Neural cell (in vitro differentiated cells): ENCODE measurements at regions not wholly inside any gene's neighbourhood (a gene's known extent, or its start where the extent isn't known, plus 50 kb on each side); places are given as distances from the start of the nearest gene placed in this dataset.

Source experiments
- EZH2 ChIP-seq: fragments of 200-600, 300-800 bp; shearing (Covaris generic), sonication (generic); IDR thresholded peaks from 2 replicates; pipeline ENCODE4 v1.6.1; 2014; ENCODE audit warnings: antibody characterized with exemption, low read length, borderline replicate concordance, mild to moderate bottlenecking; ENCODE audit not compliant: insufficient read depth, poor library complexity, severe bottlenecking
- POLR2AphosphoS5 ChIP-seq: IDR thresholded peaks from 2 replicates; pipeline ENCODE4 v1.6.1; 2012
- TF ChIP-seq, protein P1 (sequence below): fragments of 450-650 bp; IDR thresholded peaks from 2 replicates; pipeline ENCODE4 v1.5.1; 2014; ENCODE audit warnings: antibody characterized with exemption, mild to moderate bottlenecking, moderate library complexity; ENCODE audit not compliant: poor library complexity, severe bottlenecking
- TF ChIP-seq, protein P2 (sequence below): IDR thresholded peaks from 2 replicates; pipeline ENCODE4 v1.6.1; 2012; ENCODE audit warnings: borderline replicate concordance

DNA sequence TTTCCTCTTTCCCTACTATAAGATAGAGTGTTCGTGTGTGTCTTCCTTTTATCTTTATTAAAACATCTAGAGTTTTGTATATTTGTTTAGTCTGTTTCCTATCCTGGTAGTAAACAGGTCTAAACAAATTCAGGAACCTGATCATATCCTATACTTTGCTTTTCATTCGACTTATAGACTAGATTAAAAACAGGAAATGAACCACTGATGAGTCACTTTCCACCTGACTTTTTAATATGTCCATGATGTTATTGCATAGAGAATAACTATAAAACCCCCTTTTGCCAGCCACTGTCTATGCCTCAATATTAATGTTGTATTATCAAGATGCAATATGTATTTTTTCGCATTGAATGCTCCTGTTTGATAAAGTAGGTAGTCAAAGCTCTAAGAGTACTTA, 1794.0 kb downstream of the STIM2 start:
- TF ChIP-seq POLR2AphosphoS5, result no peak
- TF ChIP-seq, protein P1, sequence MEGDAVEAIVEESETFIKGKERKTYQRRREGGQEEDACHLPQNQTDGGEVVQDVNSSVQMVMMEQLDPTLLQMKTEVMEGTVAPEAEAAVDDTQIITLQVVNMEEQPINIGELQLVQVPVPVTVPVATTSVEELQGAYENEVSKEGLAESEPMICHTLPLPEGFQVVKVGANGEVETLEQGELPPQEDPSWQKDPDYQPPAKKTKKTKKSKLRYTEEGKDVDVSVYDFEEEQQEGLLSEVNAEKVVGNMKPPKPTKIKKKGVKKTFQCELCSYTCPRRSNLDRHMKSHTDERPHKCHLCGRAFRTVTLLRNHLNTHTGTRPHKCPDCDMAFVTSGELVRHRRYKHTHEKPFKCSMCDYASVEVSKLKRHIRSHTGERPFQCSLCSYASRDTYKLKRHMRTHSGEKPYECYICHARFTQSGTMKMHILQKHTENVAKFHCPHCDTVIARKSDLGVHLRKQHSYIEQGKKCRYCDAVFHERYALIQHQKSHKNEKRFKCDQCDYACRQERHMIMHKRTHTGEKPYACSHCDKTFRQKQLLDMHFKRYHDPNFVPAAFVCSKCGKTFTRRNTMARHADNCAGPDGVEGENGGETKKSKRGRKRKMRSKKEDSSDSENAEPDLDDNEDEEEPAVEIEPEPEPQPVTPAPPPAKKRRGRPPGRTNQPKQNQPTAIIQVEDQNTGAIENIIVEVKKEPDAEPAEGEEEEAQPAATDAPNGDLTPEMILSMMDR, result no peak
- TF ChIP-seq, protein P2, sequence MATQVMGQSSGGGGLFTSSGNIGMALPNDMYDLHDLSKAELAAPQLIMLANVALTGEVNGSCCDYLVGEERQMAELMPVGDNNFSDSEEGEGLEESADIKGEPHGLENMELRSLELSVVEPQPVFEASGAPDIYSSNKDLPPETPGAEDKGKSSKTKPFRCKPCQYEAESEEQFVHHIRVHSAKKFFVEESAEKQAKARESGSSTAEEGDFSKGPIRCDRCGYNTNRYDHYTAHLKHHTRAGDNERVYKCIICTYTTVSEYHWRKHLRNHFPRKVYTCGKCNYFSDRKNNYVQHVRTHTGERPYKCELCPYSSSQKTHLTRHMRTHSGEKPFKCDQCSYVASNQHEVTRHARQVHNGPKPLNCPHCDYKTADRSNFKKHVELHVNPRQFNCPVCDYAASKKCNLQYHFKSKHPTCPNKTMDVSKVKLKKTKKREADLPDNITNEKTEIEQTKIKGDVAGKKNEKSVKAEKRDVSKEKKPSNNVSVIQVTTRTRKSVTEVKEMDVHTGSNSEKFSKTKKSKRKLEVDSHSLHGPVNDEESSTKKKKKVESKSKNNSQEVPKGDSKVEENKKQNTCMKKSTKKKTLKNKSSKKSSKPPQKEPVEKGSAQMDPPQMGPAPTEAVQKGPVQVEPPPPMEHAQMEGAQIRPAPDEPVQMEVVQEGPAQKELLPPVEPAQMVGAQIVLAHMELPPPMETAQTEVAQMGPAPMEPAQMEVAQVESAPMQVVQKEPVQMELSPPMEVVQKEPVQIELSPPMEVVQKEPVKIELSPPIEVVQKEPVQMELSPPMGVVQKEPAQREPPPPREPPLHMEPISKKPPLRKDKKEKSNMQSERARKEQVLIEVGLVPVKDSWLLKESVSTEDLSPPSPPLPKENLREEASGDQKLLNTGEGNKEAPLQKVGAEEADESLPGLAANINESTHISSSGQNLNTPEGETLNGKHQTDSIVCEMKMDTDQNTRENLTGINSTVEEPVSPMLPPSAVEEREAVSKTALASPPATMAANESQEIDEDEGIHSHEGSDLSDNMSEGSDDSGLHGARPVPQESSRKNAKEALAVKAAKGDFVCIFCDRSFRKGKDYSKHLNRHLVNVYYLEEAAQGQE, result no peak
- no peak for TF ChIP-seq EZH2
